HG03439 (cell line): ENCODE measurements at regions not wholly inside any gene's neighbourhood (a gene's known extent, or its start where the extent isn't known, plus 50 kb on each side); places are given as distances from the start of the nearest gene placed in this dataset.
"Not testable (repeated sequence)": the region's sequence is repeated elsewhere in the genome, so short reads cannot be mapped to it uniquely, and the experiment has no call there.

Experiments used
- ATAC-seq: cut with Tn5 transposase; IDR thresholded peaks from one replicate; pipeline ENCODE4 v1.9.1; 2021; ENCODE audit warnings: mild to moderate bottlenecking, moderate library complexity; ENCODE audit not compliant: unreplicated experiment

GRCh38 chr20:48390981-48391380, 436.8 kb downstream of the PREX1 start:
- ATAC-seq: no peak

GRCh38 chr20:48387675-48388074, 440.1 kb downstream of the PREX1 start:
- no peak for ATAC-seq

GRCh38 chr20:48385527-48385926, 442.3 kb downstream of the PREX1 start:
- ATAC-seq: no peak

GRCh38 chr20:48385114-48385513, 442.7 kb downstream of the PREX1 start:
- ATAC-seq: no peak

- no peak for ATAC-seq
Measured at GRCh38 chr20:48384147-48384818, 443.5 kb downstream of the PREX1 start.

- ATAC-seq: no peak
Measured at GRCh38 chr20:48383252-48383651, 444.5 kb downstream of the PREX1 start.

GRCh38 chr20:48382304-48382703, 445.5 kb downstream of the PREX1 start:
- no peak for ATAC-seq

- no peak for ATAC-seq
Measured at GRCh38 chr20:48381353-48382120, 446.3 kb downstream of the PREX1 start.

- ATAC-seq: no peak
Measured at GRCh38 chr20:48380661-48381060, 447.1 kb downstream of the PREX1 start.

GRCh38 chr20:48378976-48379675, 448.7 kb downstream of the PREX1 start:
- no peak for ATAC-seq

GRCh38 chr20:48377940-48378339, 449.9 kb downstream of the PREX1 start:
- ATAC-seq: no peak

GRCh38 chr20:48375804-48376203, 452.0 kb downstream of the PREX1 start:
- ATAC-seq: no peak

- no peak for ATAC-seq
Measured at GRCh38 chr20:48374991-48375595, 452.7 kb downstream of the PREX1 start.

- not testable (repeated sequence) for ATAC-seq
Measured at GRCh38 chr20:48374031-48374907, 453.5 kb downstream of the PREX1 start.

- ATAC-seq: no peak
Measured at GRCh38 chr20:48373555-48373934, 454.3 kb downstream of the PREX1 start.

GRCh38 chr20:48372851-48373554, 454.8 kb downstream of the PREX1 start:
- not testable (repeated sequence) for ATAC-seq

- ATAC-seq: no peak
Measured at GRCh38 chr20:48371211-48371610, 456.6 kb downstream of the PREX1 start.

- ATAC-seq: not testable (repeated sequence)
Measured at GRCh38 chr20:48368580-48369021, 459.2 kb downstream of the PREX1 start.

- not testable (repeated sequence) for ATAC-seq
Measured at GRCh38 chr20:48367541-48368358, 460.0 kb downstream of the PREX1 start.
